ENCODE measurements at regions not wholly inside any gene's neighbourhood (a gene's known extent, or its start where the extent isn't known, plus 50 kb on each side); places are given as distances from the start of the nearest gene placed in this dataset.

GRCh38 chr5:122252319-122252718 is 59.7 kb upstream of the SNCAIP start:
- no peak for TF ChIP-seq TAF1 (IDR thresholded peaks at IDR 0.05; ENCODE audit: low read depth, low read length)
- TF ChIP-seq SPI1 (IDR thresholded peaks at IDR 0.05; ENCODE audit: low read depth, low read length) = no peak
- no peak for TF ChIP-seq POLR2A (IDR thresholded peaks at IDR 0.05; ENCODE audit: low read depth, low read length)
- TF ChIP-seq POU2F2 (IDR thresholded peaks at IDR 0.05; ENCODE audit: low read depth, low read length) = no peak
- no peak for TF ChIP-seq PAX5 (IDR thresholded peaks at IDR 0.05; ENCODE audit: insufficient read depth, low read length, severe bottlenecking)
- TF ChIP-seq POLR2AphosphoS5 (IDR thresholded peaks at IDR 0.05; ENCODE audit: low read depth, low read length) = no peak
- FAIRE-seq (no peak), DNase-seq (ENCODE audit: insufficient read length, low spot score) (no peak)

GRCh38 chr5:122253794-122254193 is 58.2 kb upstream of the SNCAIP start:
- TF ChIP-seq POLR2AphosphoS5 (IDR thresholded peaks at IDR 0.05; ENCODE audit: low read depth, low read length) (no peak), POU2F2 (IDR thresholded peaks at IDR 0.05; ENCODE audit: low read depth, low read length) (no peak), POLR2A (IDR thresholded peaks at IDR 0.05; ENCODE audit: low read depth, low read length) (no peak), TAF1 (IDR thresholded peaks at IDR 0.05; ENCODE audit: low read depth, low read length) (no peak), SPI1 (IDR thresholded peaks at IDR 0.05; ENCODE audit: low read depth, low read length) (no peak), PAX5 (IDR thresholded peaks at IDR 0.05; ENCODE audit: insufficient read depth, low read length, severe bottlenecking) (no peak)
- FAIRE-seq = no peak
- DNase-seq (ENCODE audit: insufficient read length, low spot score) = no peak

- DNase-seq (ENCODE audit: insufficient read length, low spot score) (no peak), FAIRE-seq (no peak)
- TF ChIP-seq POLR2A (IDR thresholded peaks at IDR 0.05; ENCODE audit: low read depth, low read length) (no peak), PAX5 (IDR thresholded peaks at IDR 0.05; ENCODE audit: insufficient read depth, low read length, severe bottlenecking) (no peak), POLR2AphosphoS5 (IDR thresholded peaks at IDR 0.05; ENCODE audit: low read depth, low read length) (no peak), TAF1 (IDR thresholded peaks at IDR 0.05; ENCODE audit: low read depth, low read length) (no peak), SPI1 (IDR thresholded peaks at IDR 0.05; ENCODE audit: low read depth, low read length) (no peak), POU2F2 (IDR thresholded peaks at IDR 0.05; ENCODE audit: low read depth, low read length) (no peak)
Measured at GRCh38 chr5:122256388-122256787, 55.6 kb upstream of the SNCAIP start.

- DNase-seq (ENCODE audit: insufficient read length, low spot score) (no peak), FAIRE-seq (no peak)
- TF ChIP-seq SPI1 (IDR thresholded peaks at IDR 0.05; ENCODE audit: low read depth, low read length) (no peak), PAX5 (IDR thresholded peaks at IDR 0.05; ENCODE audit: insufficient read depth, low read length, severe bottlenecking) (no peak), POU2F2 (IDR thresholded peaks at IDR 0.05; ENCODE audit: low read depth, low read length) (no peak), POLR2A (IDR thresholded peaks at IDR 0.05; ENCODE audit: low read depth, low read length) (no peak), TAF1 (IDR thresholded peaks at IDR 0.05; ENCODE audit: low read depth, low read length) (no peak), POLR2AphosphoS5 (IDR thresholded peaks at IDR 0.05; ENCODE audit: low read depth, low read length) (no peak)
Measured at GRCh38 chr5:122257000-122257399, 55.0 kb upstream of the SNCAIP start.

- no peak for TF ChIP-seq PAX5 (IDR thresholded peaks at IDR 0.05; ENCODE audit: insufficient read depth, low read length, severe bottlenecking)
- no peak for TF ChIP-seq POLR2A (IDR thresholded peaks at IDR 0.05; ENCODE audit: low read depth, low read length)
- TF ChIP-seq POU2F2 (IDR thresholded peaks at IDR 0.05; ENCODE audit: low read depth, low read length) = no peak
- TF ChIP-seq SPI1 (IDR thresholded peaks at IDR 0.05; ENCODE audit: low read depth, low read length) = no peak
- TF ChIP-seq TAF1 (IDR thresholded peaks at IDR 0.05; ENCODE audit: low read depth, low read length) = no peak
- TF ChIP-seq POLR2AphosphoS5 (IDR thresholded peaks at IDR 0.05; ENCODE audit: low read depth, low read length) = no peak
- DNase-seq (ENCODE audit: insufficient read length, low spot score) = no peak
- no peak for FAIRE-seq
Measured at GRCh38 chr5:122258241-122258640, 53.8 kb upstream of the SNCAIP start.

- no peak for TF ChIP-seq TAF1 (IDR thresholded peaks at IDR 0.05; ENCODE audit: low read depth, low read length)
- no peak for TF ChIP-seq POLR2A (IDR thresholded peaks at IDR 0.05; ENCODE audit: low read depth, low read length)
- no peak for TF ChIP-seq SPI1 (IDR thresholded peaks at IDR 0.05; ENCODE audit: low read depth, low read length)
- no peak for TF ChIP-seq PAX5 (IDR thresholded peaks at IDR 0.05; ENCODE audit: insufficient read depth, low read length, severe bottlenecking)
- TF ChIP-seq POU2F2 (IDR thresholded peaks at IDR 0.05; ENCODE audit: low read depth, low read length) = no peak
- no peak for TF ChIP-seq POLR2AphosphoS5 (IDR thresholded peaks at IDR 0.05; ENCODE audit: low read depth, low read length)
- FAIRE-seq (no peak), DNase-seq (ENCODE audit: insufficient read length, low spot score) (no peak)
Measured at GRCh38 chr5:122258840-122259239, 53.2 kb upstream of the SNCAIP start.

GRCh38 chr5:122259995-122260394 is 52.0 kb upstream of the SNCAIP start:
- FAIRE-seq (peak; percentile 51), DNase-seq (ENCODE audit: insufficient read length, low spot score) (no peak)
- TF ChIP-seq TAF1 (IDR thresholded peaks at IDR 0.05; ENCODE audit: low read depth, low read length) (no peak), PAX5 (IDR thresholded peaks at IDR 0.05; ENCODE audit: insufficient read depth, low read length, severe bottlenecking) (no peak), POLR2A (IDR thresholded peaks at IDR 0.05; ENCODE audit: low read depth, low read length) (no peak), SPI1 (IDR thresholded peaks at IDR 0.05; ENCODE audit: low read depth, low read length) (no peak), POU2F2 (IDR thresholded peaks at IDR 0.05; ENCODE audit: low read depth, low read length) (no peak)

GRCh38 chr5:122262103-122262502 is 49.9 kb upstream of the SNCAIP start:
- DNase-seq (ENCODE audit: insufficient read length, low spot score) (no peak), FAIRE-seq (no peak)
- TF ChIP-seq PAX5 (IDR thresholded peaks at IDR 0.05; ENCODE audit: insufficient read depth, low read length, severe bottlenecking) = no peak
- no peak for TF ChIP-seq POLR2AphosphoS5 (IDR thresholded peaks at IDR 0.05; ENCODE audit: low read depth, low read length)
- TF ChIP-seq POLR2A (IDR thresholded peaks at IDR 0.05; ENCODE audit: low read depth, low read length) = no peak
- TF ChIP-seq TAF1 (IDR thresholded peaks at IDR 0.05; ENCODE audit: low read depth, low read length) = no peak
- no peak for TF ChIP-seq POU2F2 (IDR thresholded peaks at IDR 0.05; ENCODE audit: low read depth, low read length)
- no peak for TF ChIP-seq SPI1 (IDR thresholded peaks at IDR 0.05; ENCODE audit: low read depth, low read length)
